ENCODE measurements at regions not wholly inside any gene's neighbourhood (a gene's known extent, or its start where the extent isn't known, plus 50 kb on each side); places are given as distances from the start of the nearest gene placed in this dataset.

DNA sequence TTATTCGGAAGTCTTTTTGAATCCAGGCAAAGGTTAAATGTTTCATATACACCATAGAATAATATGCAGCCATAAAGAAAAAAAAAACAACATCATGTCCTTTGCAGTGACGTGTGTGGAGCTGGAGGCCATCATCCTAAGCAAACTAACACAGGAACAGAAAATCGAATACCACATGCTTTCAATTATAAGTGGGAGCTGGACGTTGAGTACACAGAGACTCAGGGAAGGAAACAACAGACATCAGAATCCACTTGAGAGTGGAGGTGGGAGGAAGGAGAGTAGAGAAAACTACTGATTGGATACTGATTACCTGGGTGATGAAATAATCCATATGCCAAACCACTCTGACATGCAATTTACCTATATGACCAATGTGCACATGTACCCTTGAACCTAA lies 293.4 kb downstream of the KLF6 start:
- no peak overlapping the region for H3K4me3 ChIP-seq (ENCODE audit: low read depth, low read length)
- no peak for TF ChIP-seq CTCF (IDR thresholded peaks at IDR 0.05; ENCODE audit: insufficient read depth, low read length, missing control alignments)
- ChIA-PET CTCF (no interaction called here), POLR2A (no interaction called here)
- DNase-seq (ENCODE audit: low read depth, low spot score) = no peak

- H3K4me3 ChIP-seq (ENCODE audit: low read depth, low read length) = no peak overlapping the region
- POLR2A ChIA-PET = no interaction called here
- no peak for DNase-seq (ENCODE audit: low read depth, low spot score)
- CTCF ChIA-PET = no interaction called here
- TF ChIP-seq CTCF (IDR thresholded peaks at IDR 0.05; ENCODE audit: insufficient read depth, low read length, missing control alignments) = no peak
These were observed 297.8 kb downstream of the KLF6 start for GRCh38 chr10:3487228-3487627.

GRCh38 chr10:3486346-3487065 lies 298.5 kb downstream of the KLF6 start:
- no peak overlapping the region for H3K4me3 ChIP-seq (ENCODE audit: low read depth, low read length)
- no peak for TF ChIP-seq CTCF (IDR thresholded peaks at IDR 0.05; ENCODE audit: insufficient read depth, low read length, missing control alignments)
- ChIA-PET CTCF (no interaction called here), POLR2A (no interaction called here)
- DNase-seq (ENCODE audit: low read depth, low spot score) = no peak

GRCh38 chr10:3485057-3485686 lies 299.8 kb downstream of the KLF6 start:
- no peak for TF ChIP-seq CTCF (IDR thresholded peaks at IDR 0.05; ENCODE audit: insufficient read depth, low read length, missing control alignments)
- POLR2A ChIA-PET = no interaction called here

GRCh38 chr10:3484306-3485056 lies 300.5 kb downstream of the KLF6 start:
- ChIA-PET CTCF (interaction anchor here (0.6 to 1.1 kb wide), 2 partner anchors 11 to 57 kb away, joined by 3 read pairs; no protein-coding TSS in a partner anchor), POLR2A (no interaction called here)
- H3K4me3 ChIP-seq (ENCODE audit: low read depth, low read length) = no peak overlapping the region
- no peak for DNase-seq (ENCODE audit: low read depth, low spot score)
- no peak for TF ChIP-seq CTCF (IDR thresholded peaks at IDR 0.05; ENCODE audit: insufficient read depth, low read length, missing control alignments)

More at GRCh38 chr10:3485057-3485686, 299.8 kb downstream of the KLF6 start:
- DNase-seq (ENCODE audit: low read depth, low spot score) = no peak
- CTCF ChIA-PET = no interaction called here
- no peak overlapping the region for H3K4me3 ChIP-seq (ENCODE audit: low read depth, low read length)

All from AG04449 (cell line).